CD4-positive, alpha-beta T cell (primary cell): ENCODE measurements at regions not wholly inside any gene's neighbourhood (a gene's known extent, or its start where the extent isn't known, plus 50 kb on each side); places are given as distances from the start of the nearest gene placed in this dataset.

ENCODE experiments used
- ATAC-seq: fragments of 200-7000 bp; cut with Tn5 transposase; one replicate; pipeline ENCODE4 v1.10.0; 2022; ENCODE audit warnings: mild to moderate bottlenecking; ENCODE audit not compliant: poor library complexity
- CTCF ChIA-PET: fragments of 350-600 bp; sonication (Branson Sonifier 250); formaldehyde crosslinking; loops from one replicate; lab custom pipeline; 2021; ENCODE audit warnings: antibody characterized with exemption, inconsistent platforms; lab: Charles Lee
- POLR2A ChIA-PET: fragments of 350-600 bp; sonication (Branson Sonifier 250); formaldehyde crosslinking; loops from one replicate; lab custom pipeline; 2021; ENCODE audit warnings: antibody characterized with exemption, inconsistent platforms; lab: Charles Lee
- DNase-seq, 14 experiments: peaks; one replicate each; pipeline ENCODE4 v3.0.0-alpha.2; 2013 to 2020; ENCODE audit warnings: mixed read lengths in 2 of 14
- H3K27ac ChIP-seq, 2 donors: one replicate each; pipeline versions ENCODE4 v1.5.1 to v1.7.0; 2013; ENCODE audit warnings: low read length in 2 of 2, low read depth in 1 of 2, mild to moderate bottlenecking in 1 of 2
- H3K27me3 ChIP-seq, 2 experiments: 1 replicate in 1 of 2; 2 replicates in 1 of 2; pipeline versions ENCODE4 v1.6.1 to v1.7.0; 2013; ENCODE audit warnings: low read length in 2 of 2, control low read depth in 1 of 2, mild to moderate bottlenecking in 1 of 2, moderate library complexity in 1 of 2; ENCODE audit not compliant: insufficient read depth in 2 of 2, control insufficient read depth in 1 of 2
- H3K36me3 ChIP-seq: one replicate; pipeline ENCODE4 v1.6.1; 2013; ENCODE audit warnings: low read length, control low read depth; ENCODE audit not compliant: insufficient read depth
- H3K4me1 ChIP-seq: one replicate; pipeline ENCODE4 v1.6.1; 2013; ENCODE audit warnings: low read length, control low read depth; ENCODE audit not compliant: insufficient read depth
- H3K4me3 ChIP-seq: one replicate; pipeline ENCODE4 v1.5.1; 2013; ENCODE audit warnings: mild to moderate bottlenecking, low read length, moderate library complexity
- H3K9me3 ChIP-seq, 2 experiments: 1 replicate in 1 of 2; 2 replicates in 1 of 2; pipeline versions ENCODE4 v1.6.1 to v1.7.0; 2013; ENCODE audit warnings: low read length in 2 of 2, mild to moderate bottlenecking in 2 of 2, control low read depth in 1 of 2, moderate library complexity in 1 of 2; ENCODE audit not compliant: control insufficient read depth in 1 of 2, insufficient read depth in 1 of 2
- H3K27ac Mint-ChIP-seq: one replicate; pipeline ENCODE4 v1.8.0; 2020; ENCODE audit warnings: mixed read lengths
- H3K27me3 Mint-ChIP-seq: one replicate; pipeline ENCODE4 v1.8.0; 2021; ENCODE audit warnings: mixed read lengths
- H3K36me3 Mint-ChIP-seq: one replicate; pipeline ENCODE4 v1.8.0; 2021; ENCODE audit warnings: low read depth, mixed read lengths
- H3K4me1 Mint-ChIP-seq: one replicate; pipeline ENCODE4 v1.8.0; 2021; ENCODE audit warnings: low read depth, mixed read lengths
- H3K4me3 Mint-ChIP-seq: one replicate; pipeline ENCODE4 v1.8.0; 2020; ENCODE audit warnings: mild to moderate bottlenecking, mixed read lengths
- H3K9me3 Mint-ChIP-seq: one replicate; pipeline ENCODE4 v1.8.0; 2020; ENCODE audit warnings: mixed read lengths
- CTCF ChIP-seq: fragments of 200-600 bp; IDR thresholded peaks from one replicate; pipeline ENCODE4 v1.8.0; 2022; ENCODE audit warnings: antibody characterized with exemption, mild to moderate bottlenecking
- intact Hi-C, 2 experiments: fragments of 100-400 bp; cut with DNase I in 1 of 2; cut with micrococcal nuclease in 1 of 2; formaldehyde crosslinking; loops; one replicate each; pipeline versions ENCODE4 v1.15.1 to v1.9.0; 2023 to 2025; cut with DNase I, micrococcal nuclease

GRCh38 chr2:186909095-186909494 lies 60.1 kb upstream of the ZSWIM2 start:
- Mint-ChIP-seq H3K36me3 (no peaks in the 10 kb centered on the region), H3K27ac (no peak overlapping the region), H3K27me3 (no peaks in the 10 kb centered on the region), H3K9me3 (no peaks in the 10 kb centered on the region), H3K4me3 (no peak overlapping the region), H3K4me1 (no peaks in the 10 kb centered on the region)
- no peak for DNase-seq
- H3K36me3 ChIP-seq: no peaks in the 10 kb centered on the region
- H3K27me3 ChIP-seq: no peaks in the 10 kb centered on the region
- no peak for ATAC-seq
- no peak overlapping the region for H3K4me3 ChIP-seq
- TF ChIP-seq CTCF: no peak
- H3K27ac ChIP-seq: no peak overlapping the region
- CTCF ChIA-PET: no interaction called here
- POLR2A ChIA-PET: no interaction called here
- no peaks in the 10 kb centered on the region for H3K4me1 ChIP-seq
- intact Hi-C loops: no loop called here
- H3K9me3 ChIP-seq: peaks cover 0 to 6% of the 10 kb centered on the region in 2 experiments

- no peak overlapping the region for H3K4me3 Mint-ChIP-seq
Observed at GRCh38 chr2:186907897-186908296, 58.9 kb upstream of the ZSWIM2 start.

GRCh38 chr2:186903216-186903615 lies 54.2 kb upstream of the ZSWIM2 start:
- POLR2A ChIA-PET: no interaction called here

More at GRCh38 chr2:186907897-186908296, 58.9 kb upstream of the ZSWIM2 start:
- no peaks in the 10 kb centered on the region for H3K36me3 ChIP-seq
- no peaks in the 10 kb centered on the region for H3K4me1 ChIP-seq
- H3K27ac ChIP-seq: no peak overlapping the region
- no peak for DNase-seq
- Mint-ChIP-seq H3K27me3 (no peaks in the 10 kb centered on the region), H3K9me3 (no peaks in the 10 kb centered on the region), H3K36me3 (no peaks in the 10 kb centered on the region), H3K4me1 (no peaks in the 10 kb centered on the region), H3K27ac (no peak overlapping the region)
- intact Hi-C loops: no loop called here
- POLR2A ChIA-PET: no interaction called here
- no peak overlapping the region for H3K4me3 ChIP-seq
- no peak for TF ChIP-seq CTCF
- no peak for ATAC-seq
- H3K9me3 ChIP-seq: peaks cover 0 to 6% of the 10 kb centered on the region in 2 experiments
- H3K27me3 ChIP-seq: no peaks in the 10 kb centered on the region
- CTCF ChIA-PET: no interaction called here

More at GRCh38 chr2:186903216-186903615, 54.2 kb upstream of the ZSWIM2 start:
- no peaks in the 10 kb centered on the region for H3K27me3 Mint-ChIP-seq
- peaks cover 2% of the 10 kb centered on the region for H3K9me3 Mint-ChIP-seq
- no peak for ATAC-seq
- no peaks in the 10 kb centered on the region for H3K36me3 ChIP-seq
- DNase-seq: no peak
- CTCF ChIA-PET: no interaction called here
- no peaks in the 10 kb centered on the region for H3K4me1 Mint-ChIP-seq
- intact Hi-C loops: no loop called here
- no peaks in the 10 kb centered on the region for H3K36me3 Mint-ChIP-seq
- H3K27me3 ChIP-seq: no peaks in the 10 kb centered on the region
- TF ChIP-seq CTCF: no peak
- no peak overlapping the region for H3K4me3 ChIP-seq
- no peak overlapping the region for H3K27ac Mint-ChIP-seq
- H3K4me1 ChIP-seq: no peaks in the 10 kb centered on the region
- H3K27ac ChIP-seq: no peak overlapping the region
- no peak overlapping the region for H3K4me3 Mint-ChIP-seq
- H3K9me3 ChIP-seq: no peaks in the 10 kb centered on the region
